Smooth muscle cell (in vitro differentiated cells): ENCODE measurements at regions not wholly inside any gene's neighbourhood (a gene's known extent, or its start where the extent isn't known, plus 50 kb on each side); places are given as distances from the start of the nearest gene placed in this dataset.
"Not testable (repeated sequence)": the region's sequence is repeated elsewhere in the genome, so short reads cannot be mapped to it uniquely, and the experiment has no call there.

ENCODE experiments used
- DNase-seq: peaks from one replicate; lab custom pipeline; 2025; ENCODE audit not compliant: unreplicated experiment; lab: John Stamatoyannopoulos, UW
- H2AFZ ChIP-seq: fragments of 200-600 bp; sonication (generic); 2 replicates; pipeline ENCODE4 v1.6.0; 2016; ENCODE audit warnings: antibody characterized with exemption, low read depth, mild to moderate bottlenecking
- H3F3A ChIP-seq: fragments of 200-600 bp; sonication (generic); 2 replicates; pipeline ENCODE4 v1.6.0; 2017; ENCODE audit warnings: antibody characterized with exemption, low read depth
- H3K27ac ChIP-seq: fragments of 200-600 bp; sonication (generic); 2 replicates; pipeline ENCODE4 v1.5.1; 2016; ENCODE audit warnings: low read depth, mild to moderate bottlenecking
- H3K27me3 ChIP-seq: fragments of 200-600 bp; sonication (generic); 2 replicates; pipeline ENCODE4 v1.6.1; 2016; ENCODE audit warnings: low read depth, mild to moderate bottlenecking
- H3K36me3 ChIP-seq: fragments of 200-600 bp; sonication (generic); 2 replicates; pipeline ENCODE4 v1.5.1; 2016; ENCODE audit warnings: low read depth
- H3K4me1 ChIP-seq: fragments of 200-600 bp; sonication (generic); 2 replicates; pipeline ENCODE4 v1.5.1; 2016; ENCODE audit warnings: low read depth
- H3K4me2 ChIP-seq: fragments of 200-600 bp; sonication (generic); 2 replicates; pipeline ENCODE4 v1.6.0; 2016; ENCODE audit warnings: mild to moderate bottlenecking
- H3K4me3 ChIP-seq: fragments of 200-600 bp; sonication (generic); 2 replicates; pipeline ENCODE4 v1.5.1; 2016; ENCODE audit warnings: mild to moderate bottlenecking
- H3K79me2 ChIP-seq: fragments of 200-600 bp; sonication (generic); 2 replicates; pipeline ENCODE4 v1.6.0; 2016; ENCODE audit warnings: low read depth, mild to moderate bottlenecking
- H3K9ac ChIP-seq: fragments of 200-600 bp; sonication (generic); 2 replicates; pipeline ENCODE4 v1.6.0; 2016; ENCODE audit warnings: low read depth
- H3K9me3 ChIP-seq: fragments of 200-600 bp; sonication (generic); replicated peaks from 2 replicates; pipeline ENCODE4 v1.5.1; 2016; ENCODE audit warnings: low read depth
- H4K20me1 ChIP-seq: fragments of 200-600 bp; sonication (generic); 2 replicates; pipeline ENCODE4 v1.6.0; 2016; ENCODE audit warnings: low read depth
- WGBS: methylation state at CpG from one replicate; pipeline ENCODE4 v1.1.7; 2016; ENCODE audit warnings: low lambda C conversion rate; 5-methylcytosine and 5-hydroxymethylcytosine counted together
- TF ChIP-seq, protein P1 (sequence below): fragments of 200-600 bp; sonication (generic); IDR thresholded peaks from 2 replicates; pipeline ENCODE4 v1.5.1; 2017; ENCODE audit warnings: borderline replicate concordance, mild to moderate bottlenecking, antibody characterized with exemption; ENCODE audit not compliant: insufficient read depth, poor library complexity, severe bottlenecking

DNA sequence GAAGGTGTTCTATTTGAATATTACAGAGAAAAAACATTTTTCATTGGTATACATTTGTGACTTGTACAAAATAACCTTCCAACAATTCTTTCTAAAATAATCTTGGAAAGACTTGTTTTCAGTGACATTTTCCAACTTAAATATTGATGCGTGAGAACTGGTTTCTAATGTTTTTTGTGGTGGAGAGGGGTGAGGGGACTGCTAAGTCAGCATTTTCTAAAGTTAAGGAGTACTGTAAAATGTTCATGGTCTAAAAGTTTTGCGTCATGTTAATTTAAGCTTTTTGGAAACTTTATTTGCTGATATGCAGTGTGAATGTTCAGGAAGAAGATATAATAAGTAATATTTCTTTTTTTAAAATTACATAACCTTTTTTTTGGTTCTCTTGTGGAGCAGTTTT is 229.3 kb downstream of the MAGEB5 start:
- Histone ChIP-seq H2AFZ (no peak overlapping the region), H3K27me3 (no peaks in the 10 kb centered on the region), H3K9ac (no peak overlapping the region), H4K20me1 (no peaks in the 10 kb centered on the region), H3K79me2 (no peaks in the 10 kb centered on the region), H3F3A (no peaks in the 10 kb centered on the region), H3K4me2 (no peak overlapping the region), H3K27ac (no peak overlapping the region), H3K4me3 (no peak overlapping the region), H3K36me3 (no peaks in the 10 kb centered on the region), H3K4me1 (no peaks in the 10 kb centered on the region), H3K9me3 (no peaks in the 10 kb centered on the region)
- TF ChIP-seq, protein P1, sequence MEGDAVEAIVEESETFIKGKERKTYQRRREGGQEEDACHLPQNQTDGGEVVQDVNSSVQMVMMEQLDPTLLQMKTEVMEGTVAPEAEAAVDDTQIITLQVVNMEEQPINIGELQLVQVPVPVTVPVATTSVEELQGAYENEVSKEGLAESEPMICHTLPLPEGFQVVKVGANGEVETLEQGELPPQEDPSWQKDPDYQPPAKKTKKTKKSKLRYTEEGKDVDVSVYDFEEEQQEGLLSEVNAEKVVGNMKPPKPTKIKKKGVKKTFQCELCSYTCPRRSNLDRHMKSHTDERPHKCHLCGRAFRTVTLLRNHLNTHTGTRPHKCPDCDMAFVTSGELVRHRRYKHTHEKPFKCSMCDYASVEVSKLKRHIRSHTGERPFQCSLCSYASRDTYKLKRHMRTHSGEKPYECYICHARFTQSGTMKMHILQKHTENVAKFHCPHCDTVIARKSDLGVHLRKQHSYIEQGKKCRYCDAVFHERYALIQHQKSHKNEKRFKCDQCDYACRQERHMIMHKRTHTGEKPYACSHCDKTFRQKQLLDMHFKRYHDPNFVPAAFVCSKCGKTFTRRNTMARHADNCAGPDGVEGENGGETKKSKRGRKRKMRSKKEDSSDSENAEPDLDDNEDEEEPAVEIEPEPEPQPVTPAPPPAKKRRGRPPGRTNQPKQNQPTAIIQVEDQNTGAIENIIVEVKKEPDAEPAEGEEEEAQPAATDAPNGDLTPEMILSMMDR = no peak
- 79% methylated on average over 2 of the region's 2 CpGs for WGBS
- DNase-seq = no peak

DNA sequence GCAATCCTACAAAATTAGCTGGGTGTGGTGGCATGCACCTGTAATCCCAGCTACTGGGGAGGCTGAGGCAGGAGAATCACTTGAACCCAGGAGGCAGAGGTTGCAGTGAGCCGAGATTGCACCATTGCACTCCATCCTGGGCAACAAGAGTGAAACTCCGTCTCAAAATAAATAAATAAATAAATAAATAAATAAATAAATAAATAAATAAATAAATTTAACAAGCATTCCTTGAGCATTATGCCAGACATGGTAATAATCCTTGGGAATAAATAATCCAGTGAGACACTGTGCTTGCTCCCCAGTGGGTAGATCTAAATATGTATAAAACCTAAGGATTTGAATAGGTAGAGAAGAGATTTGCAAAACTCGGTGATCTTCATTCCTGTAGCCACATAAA is 228.4 kb downstream of the MAGEB5 start:
- H3K9ac ChIP-seq, H2AFZ ChIP-seq, DNase-seq, H3K36me3 ChIP-seq, H3K4me2 ChIP-seq, H3K9me3 ChIP-seq, H3K27me3 ChIP-seq, H3F3A ChIP-seq, H4K20me1 ChIP-seq, H3K79me2 ChIP-seq, H3K4me3 ChIP-seq, H3K4me1 ChIP-seq, H3K27ac ChIP-seq: not testable (repeated sequence)
- 88% methylated on average over 3 of the region's 3 CpGs for WGBS

DNA sequence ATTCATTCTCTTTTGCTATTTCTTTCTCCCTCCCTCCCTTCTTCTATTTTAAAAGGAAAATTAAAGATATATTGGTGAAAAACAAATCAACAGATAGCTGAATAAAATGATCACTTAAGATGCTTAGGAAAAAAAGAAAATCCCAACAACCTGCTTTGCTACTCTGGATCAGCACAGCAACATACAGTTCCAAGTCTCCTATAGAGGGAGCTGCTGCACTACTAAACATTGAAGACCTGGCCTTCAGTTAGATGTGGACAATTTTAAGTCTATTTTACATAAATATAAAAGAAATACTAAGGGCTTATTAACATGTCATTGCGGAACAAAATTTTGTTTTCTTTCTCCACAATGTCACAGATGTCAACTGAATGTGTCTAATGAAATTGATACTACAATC is 226.4 kb downstream of the MAGEB5 start:
- Histone ChIP-seq H3K36me3 (no peaks in the 10 kb centered on the region), H2AFZ (no peak overlapping the region), H3K4me3 (no peak overlapping the region), H3K27ac (no peak overlapping the region), H3F3A (no peaks in the 10 kb centered on the region), H3K27me3 (no peaks in the 10 kb centered on the region), H3K4me1 (no peaks in the 10 kb centered on the region), H3K9ac (no peak overlapping the region), H3K9me3 (no peaks in the 10 kb centered on the region), H3K4me2 (no peak overlapping the region), H3K79me2 (no peaks in the 10 kb centered on the region), H4K20me1 (no peaks in the 10 kb centered on the region)
- TF ChIP-seq, protein P1 = peak; percentile 52
- WGBS = 31% methylated on average over 1 of the region's 1 CpG
- no peak for DNase-seq

DNA sequence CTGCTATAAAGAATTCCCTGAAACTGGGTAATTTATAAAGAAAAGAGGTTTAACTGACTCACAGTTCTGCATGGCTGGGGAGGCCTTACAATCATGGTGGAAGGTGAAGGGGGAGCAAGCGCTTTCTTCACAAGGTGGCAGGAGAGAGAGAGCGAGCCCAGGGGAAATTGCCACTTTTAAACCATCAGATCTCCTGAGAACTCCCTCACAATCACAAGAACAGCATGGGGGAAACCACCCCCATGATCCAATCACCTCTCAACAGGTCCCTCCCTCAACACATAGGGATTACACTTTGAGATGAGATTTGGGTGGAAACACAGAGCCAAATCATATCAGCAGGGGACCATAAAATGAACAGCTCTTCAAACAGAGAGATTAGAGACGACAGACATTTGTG is 198.6 kb downstream of the MAGEB5 start:
- H3K79me2 ChIP-seq = no peaks in the 10 kb centered on the region
- H3K4me1 ChIP-seq = no peaks in the 10 kb centered on the region
- no peak overlapping the region for H3K9ac ChIP-seq
- H2AFZ ChIP-seq = no peak overlapping the region
- 66% methylated on average over 3 of the region's 3 CpGs for WGBS
- TF ChIP-seq, protein P1 = no peak
- H4K20me1 ChIP-seq = no peaks in the 10 kb centered on the region
- DNase-seq = no peak
- H3K36me3 ChIP-seq = no peaks in the 10 kb centered on the region
- no peaks in the 10 kb centered on the region for H3K27me3 ChIP-seq
- no peak overlapping the region for H3K4me2 ChIP-seq
- H3K4me3 ChIP-seq = no peak overlapping the region
- no peak overlapping the region for H3K27ac ChIP-seq
- no peaks in the 10 kb centered on the region for H3K9me3 ChIP-seq
- no peaks in the 10 kb centered on the region for H3F3A ChIP-seq
